ENCODE measurements at regions not wholly inside any gene's neighbourhood (a gene's known extent, or its start where the extent isn't known, plus 50 kb on each side); places are given as distances from the start of the nearest gene placed in this dataset.

GRCh38 chr20:12353842-12354241 lies 436.1 kb downstream of the BTBD3 start:
- TF ChIP-seq CTCF (IDR thresholded peaks at IDR 0.05): no peak
- TF ChIP-seq POLR2A (IDR thresholded peaks at IDR 0.05): no peak
- no peak for TF ChIP-seq EP300 (IDR thresholded peaks at IDR 0.05)
